Central memory CD8-positive, alpha-beta T cell (primary cell): ENCODE measurements at regions not wholly inside any gene's neighbourhood (a gene's known extent, or its start where the extent isn't known, plus 50 kb on each side); places are given as distances from the start of the nearest gene placed in this dataset.
"Not testable (repeated sequence)": the region's sequence is repeated elsewhere in the genome, so short reads cannot be mapped to it uniquely, and the experiment has no call there.

Experiments used
- ATAC-seq: fragments of 150-1000 bp; cut with Tn5 transposase; replicated peaks from 2 replicates; pipeline ENCODE4 v1.10.0; 2022; ENCODE audit warnings: mild to moderate bottlenecking, moderate FRiP score, moderate number of reproducible peaks; ENCODE audit not compliant: poor library complexity, severe bottlenecking; ENCODE audit errors: extremely low read depth
- DNase-seq, 2 donors: peaks; one replicate each; pipeline ENCODE4 v3.0.0; 2021; ENCODE audit warnings: low spot score in 2 of 2
- H3K27ac Mint-ChIP-seq: one replicate; pipeline ENCODE4 v1.8.0; 2022; ENCODE audit warnings: low read depth, mild to moderate bottlenecking, moderate library complexity, mixed read lengths
- H3K27me3 Mint-ChIP-seq: one replicate; pipeline ENCODE4 v1.8.0; 2022; ENCODE audit warnings: mixed read lengths
- H3K36me3 Mint-ChIP-seq: one replicate; pipeline ENCODE4 v1.8.0; 2022; ENCODE audit warnings: mild to moderate bottlenecking, moderate library complexity, mixed read lengths; ENCODE audit not compliant: insufficient read depth
- H3K4me1 Mint-ChIP-seq: one replicate; pipeline ENCODE4 v1.8.0; 2022; ENCODE audit warnings: mixed read lengths
- H3K4me3 Mint-ChIP-seq: one replicate; pipeline ENCODE4 v1.8.0; 2022; ENCODE audit warnings: mild to moderate bottlenecking, moderate library complexity, mixed read lengths
- H3K9me3 Mint-ChIP-seq: one replicate; pipeline ENCODE4 v1.8.0; 2022; ENCODE audit warnings: mixed read lengths

- H3K4me3 Mint-ChIP-seq, result no peak overlapping the region
- no peaks in the 10 kb centered on the region for H3K9me3 Mint-ChIP-seq
- no peaks in the 10 kb centered on the region for H3K36me3 Mint-ChIP-seq
- H3K27ac Mint-ChIP-seq, result no peak overlapping the region
- ATAC-seq (no peak), DNase-seq (no peak)
- H3K27me3 Mint-ChIP-seq, result no peaks in the 10 kb centered on the region
- no peaks in the 10 kb centered on the region for H3K4me1 Mint-ChIP-seq
These were observed 219.3 kb upstream of the TMEFF2 start for GRCh38 chr2:192413812-192414681.

DNA sequence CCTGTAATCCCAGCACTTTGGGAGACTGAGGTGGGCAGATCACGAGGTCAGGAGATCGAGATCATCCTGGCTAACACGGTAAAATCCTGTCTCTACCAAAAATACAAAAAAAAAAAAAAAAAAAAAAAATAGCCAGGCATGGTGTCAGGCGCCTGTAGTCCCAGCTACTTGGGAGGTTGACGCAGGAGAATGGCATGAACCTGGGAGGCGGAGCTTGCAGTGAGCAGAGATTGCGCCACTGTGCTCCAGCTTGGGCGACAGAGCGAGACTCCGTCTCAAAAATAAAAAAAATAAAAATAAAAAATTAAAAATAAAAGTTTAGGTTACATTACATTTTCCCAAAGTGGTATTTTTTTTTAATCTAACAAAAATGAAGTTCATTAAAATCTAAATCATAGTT is 218.1 kb upstream of the TMEFF2 start:
- H3K9me3 Mint-ChIP-seq, H3K27ac Mint-ChIP-seq, DNase-seq, H3K4me1 Mint-ChIP-seq, H3K36me3 Mint-ChIP-seq, ATAC-seq, H3K4me3 Mint-ChIP-seq, H3K27me3 Mint-ChIP-seq: not testable (repeated sequence)

DNA sequence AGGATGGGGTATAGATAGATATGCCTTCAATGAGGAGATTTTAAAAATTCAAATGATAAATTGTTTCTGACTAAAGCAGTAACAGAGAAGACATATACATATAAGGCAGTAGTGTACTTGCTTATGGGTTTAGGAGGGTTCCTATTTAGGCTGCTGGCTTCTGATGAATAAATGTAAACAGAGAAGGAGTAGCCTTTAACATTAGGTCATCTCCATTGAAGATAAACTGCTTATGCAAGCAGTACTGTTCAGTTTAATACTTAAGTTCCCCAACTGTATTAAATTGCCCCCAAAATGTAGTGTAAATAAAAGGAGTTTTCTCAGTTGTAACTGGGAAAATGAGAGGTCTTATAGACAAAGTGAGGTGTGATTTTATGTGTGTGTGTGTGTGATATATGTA is 217.7 kb upstream of the TMEFF2 start:
- Mint-ChIP-seq H3K27ac (no peak overlapping the region), H3K9me3 (no peaks in the 10 kb centered on the region), H3K36me3 (no peaks in the 10 kb centered on the region), H3K4me1 (no peaks in the 10 kb centered on the region), H3K4me3 (no peak overlapping the region), H3K27me3 (no peaks in the 10 kb centered on the region)
- ATAC-seq (no peak), DNase-seq (no peak)

DNA sequence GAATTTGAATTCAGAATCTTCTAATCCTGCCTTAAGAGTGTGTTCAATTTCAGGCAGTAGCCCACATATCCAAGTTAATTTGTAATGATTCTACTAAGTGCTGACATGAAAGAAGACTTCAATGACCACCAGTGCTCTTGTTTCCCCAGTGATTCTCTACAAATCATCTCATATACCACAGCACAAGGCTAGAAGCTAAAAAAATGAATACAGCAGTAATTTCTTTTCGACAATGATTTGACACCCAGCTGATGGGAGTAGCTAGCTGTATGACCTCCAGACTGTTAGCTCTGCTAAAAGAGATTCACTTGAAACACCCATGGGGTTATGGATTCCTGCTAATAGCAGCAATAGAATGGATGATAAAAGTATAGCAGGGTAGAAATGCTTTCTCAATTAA is 217.0 kb upstream of the TMEFF2 start:
- no peaks in the 10 kb centered on the region for H3K9me3 Mint-ChIP-seq
- no peaks in the 10 kb centered on the region for H3K36me3 Mint-ChIP-seq
- no peaks in the 10 kb centered on the region for H3K27me3 Mint-ChIP-seq
- DNase-seq (no peak), ATAC-seq (no peak)
- no peaks in the 10 kb centered on the region for H3K4me1 Mint-ChIP-seq
- no peak overlapping the region for H3K27ac Mint-ChIP-seq
- H3K4me3 Mint-ChIP-seq, result no peak overlapping the region

DNA sequence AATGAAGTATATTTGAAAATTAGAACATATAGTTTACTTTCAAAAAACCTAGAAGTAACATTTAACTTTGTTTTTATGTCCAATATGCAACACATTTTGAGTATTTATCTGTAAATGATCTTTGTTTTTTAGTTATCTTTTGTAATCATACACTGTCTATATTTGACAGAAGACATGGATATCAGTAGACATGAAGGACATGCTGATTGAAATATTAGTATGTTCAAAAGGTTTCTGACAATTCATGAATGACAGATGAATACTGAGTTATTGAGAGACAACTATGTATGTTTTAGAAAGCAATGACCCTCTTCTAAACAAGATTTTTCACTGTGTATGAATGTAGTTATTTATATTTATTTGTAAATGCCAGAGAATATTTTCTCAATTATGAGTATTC is 215.6 kb upstream of the TMEFF2 start:
- no peaks in the 10 kb centered on the region for H3K9me3 Mint-ChIP-seq
- no peaks in the 10 kb centered on the region for H3K4me1 Mint-ChIP-seq
- no peak overlapping the region for H3K27ac Mint-ChIP-seq
- DNase-seq (no peak), ATAC-seq (no peak)
- no peaks in the 10 kb centered on the region for H3K36me3 Mint-ChIP-seq
- H3K27me3 Mint-ChIP-seq, result no peaks in the 10 kb centered on the region
- H3K4me3 Mint-ChIP-seq, result no peak overlapping the region

- no peaks in the 10 kb centered on the region for H3K27me3 Mint-ChIP-seq
- no peaks in the 10 kb centered on the region for H3K36me3 Mint-ChIP-seq
- DNase-seq (no peak), ATAC-seq (no peak)
- H3K4me1 Mint-ChIP-seq, result no peaks in the 10 kb centered on the region
- H3K27ac Mint-ChIP-seq, result no peak overlapping the region
- H3K4me3 Mint-ChIP-seq, result no peak overlapping the region
- no peaks in the 10 kb centered on the region for H3K9me3 Mint-ChIP-seq
These were observed 213.0 kb upstream of the TMEFF2 start for GRCh38 chr2:192407692-192408091.

GRCh38 chr2:192398236-192398635 is 203.5 kb upstream of the TMEFF2 start:
- Mint-ChIP-seq H3K4me1 (no peaks in the 10 kb centered on the region), H3K27ac (no peak overlapping the region), H3K36me3 (no peaks in the 10 kb centered on the region), H3K9me3 (peaks cover 13% of the 10 kb centered on the region), H3K4me3 (no peak overlapping the region), H3K27me3 (no peaks in the 10 kb centered on the region)
- DNase-seq (no peak), ATAC-seq (no peak)

- no peak for ATAC-seq
- Mint-ChIP-seq H3K36me3 (no peaks in the 10 kb centered on the region), H3K4me1 (no peaks in the 10 kb centered on the region), H3K9me3 (peaks cover 13% of the 10 kb centered on the region), H3K4me3 (no peak overlapping the region), H3K27ac (no peak overlapping the region), H3K27me3 (no peaks in the 10 kb centered on the region)
- DNase-seq, result no peak
These were observed 199.9 kb upstream of the TMEFF2 start for GRCh38 chr2:192394605-192395004.

GRCh38 chr2:192391041-192391440 is 196.3 kb upstream of the TMEFF2 start:
- Mint-ChIP-seq H3K9me3 (peaks cover 5% of the 10 kb centered on the region), H3K4me3 (no peak overlapping the region), H3K4me1 (no peaks in the 10 kb centered on the region), H3K36me3 (no peaks in the 10 kb centered on the region), H3K27me3 (no peaks in the 10 kb centered on the region), H3K27ac (no peak overlapping the region)
- DNase-seq (no peak), ATAC-seq (no peak)

DNA sequence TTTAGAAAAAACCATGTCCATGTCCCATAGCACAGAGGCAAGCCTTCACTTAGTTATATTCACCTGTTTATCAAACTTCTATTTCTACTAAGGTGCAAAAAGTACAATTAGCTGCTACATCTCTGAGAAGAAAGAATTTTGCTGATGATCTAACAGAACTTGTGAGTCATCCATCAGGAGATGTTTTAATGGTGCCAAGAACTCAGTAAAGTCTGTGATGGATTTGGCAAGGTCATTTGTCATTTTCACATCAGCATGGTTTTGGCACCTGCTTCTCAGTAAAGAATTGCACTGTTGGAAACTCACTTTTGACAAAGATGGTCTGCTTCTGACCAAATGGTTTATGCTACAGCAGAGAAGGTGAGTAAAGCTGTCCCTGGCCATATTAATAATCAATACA is 195.7 kb upstream of the TMEFF2 start:
- Mint-ChIP-seq H3K4me3 (no peak overlapping the region), H3K9me3 (peaks cover 5% of the 10 kb centered on the region), H3K36me3 (no peaks in the 10 kb centered on the region)

DNA sequence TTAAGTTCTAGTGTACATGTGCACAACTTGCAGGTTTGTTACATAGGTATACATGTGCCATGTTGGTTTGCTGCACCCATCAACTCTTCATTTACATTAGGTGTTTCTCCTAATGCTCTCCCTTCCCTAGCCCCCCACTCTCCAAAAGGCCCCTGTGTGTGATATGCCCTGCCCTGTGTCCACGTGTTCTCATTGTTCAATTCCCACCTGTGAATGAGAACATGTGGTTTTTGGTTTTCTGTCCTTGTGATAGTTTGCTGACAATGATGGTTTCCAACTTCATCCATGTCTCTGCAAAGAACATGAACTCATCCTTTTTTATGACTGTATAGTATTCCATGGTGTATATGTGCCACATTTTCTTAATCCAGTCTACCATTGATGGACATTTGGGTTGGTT is 189.5 kb upstream of the TMEFF2 start:
- H3K27me3 Mint-ChIP-seq, H3K36me3 Mint-ChIP-seq, H3K4me1 Mint-ChIP-seq, H3K9me3 Mint-ChIP-seq, DNase-seq, H3K4me3 Mint-ChIP-seq, ATAC-seq, H3K27ac Mint-ChIP-seq: not testable (repeated sequence)

More for the DNA sequence above, 195.7 kb upstream of the TMEFF2 start:
- Mint-ChIP-seq H3K4me1 (no peaks in the 10 kb centered on the region), H3K27ac (no peak overlapping the region), H3K27me3 (no peaks in the 10 kb centered on the region)
- ATAC-seq (no peak), DNase-seq (no peak)

DNA sequence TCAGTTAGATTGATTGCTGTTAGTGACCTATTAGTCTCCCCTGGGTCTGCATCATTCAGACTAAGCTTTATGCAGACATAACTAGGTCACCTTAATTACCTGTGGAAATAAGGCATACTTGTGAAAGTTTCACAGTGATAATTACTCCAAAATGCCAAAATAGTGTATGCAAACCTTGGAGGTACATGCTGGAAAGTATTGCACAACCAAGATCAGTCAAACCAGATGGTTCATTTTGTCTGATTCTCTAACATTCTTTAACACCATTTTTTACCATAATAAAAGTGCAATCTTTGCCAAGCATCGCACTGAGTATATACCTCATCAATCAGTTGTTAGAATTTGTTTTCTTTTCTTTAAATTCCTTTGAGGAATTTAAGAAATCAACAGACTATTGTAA is 186.3 kb upstream of the TMEFF2 start:
- Mint-ChIP-seq H3K27me3 (no peaks in the 10 kb centered on the region), H3K36me3 (no peaks in the 10 kb centered on the region), H3K27ac (no peak overlapping the region), H3K9me3 (no peaks in the 10 kb centered on the region), H3K4me1 (no peaks in the 10 kb centered on the region), H3K4me3 (no peak overlapping the region)
- DNase-seq (no peak), ATAC-seq (no peak)

DNA sequence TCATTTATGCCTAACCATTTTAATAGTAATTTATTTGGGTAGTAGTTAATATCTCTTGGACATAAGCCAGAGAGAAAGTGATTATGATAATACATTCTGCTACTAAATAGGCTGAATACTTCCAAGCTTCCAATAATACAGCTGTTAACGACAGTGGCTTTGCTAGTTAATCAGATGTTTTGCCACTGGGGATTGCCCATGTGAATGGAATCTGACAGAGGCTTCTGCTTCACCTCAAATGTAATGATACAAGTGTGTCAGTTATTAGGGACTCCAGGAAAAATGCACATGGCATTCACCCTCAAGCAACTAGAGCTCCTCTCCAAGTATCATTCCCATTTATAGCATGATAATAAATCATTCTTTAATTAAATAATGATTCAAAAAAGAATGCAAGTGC is 185.0 kb upstream of the TMEFF2 start:
- Mint-ChIP-seq H3K4me3 (no peak overlapping the region), H3K4me1 (no peaks in the 10 kb centered on the region), H3K27me3 (no peaks in the 10 kb centered on the region), H3K27ac (no peak overlapping the region), H3K36me3 (no peaks in the 10 kb centered on the region), H3K9me3 (peaks cover 6% of the 10 kb centered on the region)
- DNase-seq (no peak), ATAC-seq (no peak)
